GM19239 (cell line): ENCODE measurements at regions not wholly inside any gene's neighbourhood (a gene's known extent, or its start where the extent isn't known, plus 50 kb on each side); places are given as distances from the start of the nearest gene placed in this dataset.

Experiments
- DNase-seq: peaks from one replicate; pipeline ENCODE4 v3.0.0; 2011; ENCODE audit warnings: low spot score; ENCODE audit not compliant: insufficient read length
- FAIRE-seq: peaks from 2 replicates; lab custom pipeline; 2011; peaks lifted over from hg19 to GRCh38; lab: Jason Lieb, UNC

DNA sequence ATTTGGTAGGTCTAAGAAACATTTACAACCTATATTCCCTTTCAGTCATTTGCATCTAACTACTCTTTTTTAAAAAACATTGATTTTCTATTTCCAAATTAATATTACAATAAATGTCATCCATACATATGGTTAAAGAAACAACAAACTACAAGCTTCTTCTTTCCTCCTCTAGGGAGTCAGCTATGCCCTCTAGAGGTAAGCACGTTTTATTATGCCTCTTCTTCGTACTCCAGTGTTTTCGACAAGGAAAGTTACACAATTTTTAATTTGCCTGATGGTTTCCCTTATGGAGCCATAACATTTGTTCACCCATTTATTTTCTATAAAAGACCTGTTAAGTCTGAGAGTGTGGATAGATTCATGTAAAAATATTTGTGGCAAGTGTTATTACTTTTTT, 183.4 kb upstream of the CDH7 start:
- no peak for FAIRE-seq
- no peak for DNase-seq

DNA sequence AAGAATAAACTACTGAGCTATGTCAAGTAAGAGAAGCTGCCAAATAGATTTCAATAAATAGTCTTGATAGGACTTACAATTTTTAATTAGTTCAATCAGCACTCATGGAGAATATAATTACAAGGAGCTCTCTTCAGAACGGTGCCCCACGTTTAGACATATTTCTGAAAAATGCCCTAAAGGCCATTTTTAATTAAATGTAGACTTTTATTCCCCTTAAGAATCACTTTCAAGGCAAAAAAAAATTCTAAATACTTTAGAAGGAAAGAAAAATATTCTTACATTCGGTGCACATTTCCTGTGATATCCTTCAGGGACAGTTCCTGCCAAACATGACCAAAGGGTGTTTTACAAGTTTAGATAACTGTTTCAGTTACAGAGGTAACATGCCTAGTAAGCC, 202.5 kb upstream of the CDH7 start:
- FAIRE-seq (no peak), DNase-seq (no peak)

GRCh38 chr18:65547046-65547445, 203.8 kb upstream of the CDH7 start:
- DNase-seq (no peak), FAIRE-seq (no peak)

DNA sequence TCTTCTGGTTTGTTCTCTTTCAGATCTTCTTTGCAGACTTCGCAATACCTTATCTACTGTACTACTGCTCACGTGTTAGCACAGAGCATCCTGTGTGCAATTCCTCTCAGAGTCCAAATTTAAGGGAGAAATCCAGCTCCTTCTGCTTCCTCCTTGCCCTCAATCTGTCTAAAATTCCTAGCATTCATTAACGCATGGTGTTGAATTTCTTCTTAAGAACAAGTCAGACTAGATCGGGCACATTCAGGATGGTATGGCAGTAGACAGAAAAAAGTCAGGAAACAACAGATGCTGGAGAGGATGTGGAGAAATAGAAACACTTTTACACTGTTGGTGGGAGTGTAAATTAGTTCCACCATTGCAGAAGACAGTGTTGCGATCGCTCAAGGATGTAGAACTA, 206.1 kb upstream of the CDH7 start:
- FAIRE-seq (no peak), DNase-seq (no peak)

GRCh38 chr18:65527879-65528633, 222.8 kb upstream of the CDH7 start:
- no peak for DNase-seq
- no peak for FAIRE-seq

DNA sequence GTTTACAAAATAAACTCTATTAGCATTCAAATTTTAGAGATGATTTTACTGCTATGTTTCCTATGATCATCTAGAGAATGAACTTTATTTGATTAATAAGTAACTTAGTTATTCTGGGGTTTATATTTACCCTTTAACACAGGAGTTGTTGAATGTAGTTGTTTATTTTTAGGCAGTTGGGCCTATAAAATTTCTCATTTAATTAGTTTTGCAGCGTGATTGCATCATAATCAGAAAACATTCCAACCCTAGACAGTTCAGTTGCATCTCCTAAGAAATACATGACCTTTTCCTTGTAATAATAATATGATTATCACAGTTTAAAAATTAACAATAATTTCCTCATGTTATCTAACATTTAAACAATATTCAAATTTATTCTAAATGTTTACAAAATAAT, 224.7 kb upstream of the CDH7 start:
- FAIRE-seq: no peak

DNA sequence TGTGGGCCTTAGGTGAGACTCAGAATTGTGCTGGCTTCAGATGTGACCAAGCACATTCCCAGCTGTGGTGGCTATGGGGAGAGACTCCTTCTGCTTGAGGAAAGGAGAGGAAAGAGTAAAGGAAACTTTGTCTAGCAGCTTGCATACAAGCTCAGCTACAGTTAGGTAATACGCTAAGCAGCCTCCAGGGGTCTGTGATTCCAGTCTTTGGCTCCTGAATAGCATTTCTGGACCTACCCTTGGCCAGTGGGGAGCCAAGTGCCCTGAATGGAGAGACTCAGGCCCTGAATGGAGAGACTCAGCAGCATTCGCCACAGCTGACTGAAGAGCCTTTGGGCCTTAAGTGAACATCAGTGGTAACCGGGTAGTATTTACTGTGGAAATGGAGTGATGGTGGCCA, 227.4 kb upstream of the CDH7 start:
- DNase-seq (no peak), FAIRE-seq (no peak)

More for the DNA sequence above, 224.7 kb upstream of the CDH7 start:
- no peak for DNase-seq

GRCh38 chr18:65522907-65523306, 227.9 kb upstream of the CDH7 start:
- no peak for FAIRE-seq

DNA sequence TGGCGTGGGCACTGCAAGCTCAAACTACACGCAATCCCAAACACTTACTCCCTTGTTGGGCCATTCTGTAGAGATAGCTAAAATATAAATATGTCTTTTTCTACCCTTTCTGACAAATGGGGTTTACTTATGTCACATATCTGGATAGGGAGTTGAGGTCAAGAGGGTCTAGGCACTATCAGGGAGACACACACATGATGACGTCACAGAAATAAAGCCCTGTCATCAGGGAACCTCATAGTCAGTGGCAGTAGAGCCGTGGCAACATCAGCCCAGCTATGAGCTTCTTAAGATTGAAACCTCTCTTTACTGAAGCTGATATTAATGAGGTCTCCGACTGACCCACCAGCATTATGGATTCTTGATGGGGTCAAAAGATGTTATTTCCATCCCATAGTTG, 234.6 kb upstream of the CDH7 start:
- no peak for FAIRE-seq

More at GRCh38 chr18:65522907-65523306, 227.9 kb upstream of the CDH7 start:
- no peak for DNase-seq

DNA sequence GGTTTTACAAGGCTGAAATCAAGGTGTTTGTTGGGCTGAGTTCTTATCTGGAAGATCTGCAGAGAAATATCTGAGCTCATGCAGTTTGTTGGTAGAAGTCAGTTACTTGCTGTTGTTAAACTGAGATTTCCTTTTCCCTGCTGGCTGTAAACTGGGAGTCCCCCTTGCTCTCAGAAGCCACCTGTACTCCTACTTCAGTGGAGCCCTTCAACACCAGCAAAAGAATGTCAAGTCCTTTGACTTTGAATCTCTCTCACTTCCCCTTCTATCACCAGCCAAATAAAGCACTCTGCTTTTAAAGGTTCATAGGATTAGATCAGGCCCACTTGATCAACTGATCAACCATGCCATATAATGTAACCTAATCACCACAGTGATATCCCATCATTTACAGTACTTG, 252.2 kb upstream of the CDH7 start:
- no peak for FAIRE-seq
- DNase-seq: no peak

More for the DNA sequence above, 234.6 kb upstream of the CDH7 start:
- no peak for DNase-seq

DNA sequence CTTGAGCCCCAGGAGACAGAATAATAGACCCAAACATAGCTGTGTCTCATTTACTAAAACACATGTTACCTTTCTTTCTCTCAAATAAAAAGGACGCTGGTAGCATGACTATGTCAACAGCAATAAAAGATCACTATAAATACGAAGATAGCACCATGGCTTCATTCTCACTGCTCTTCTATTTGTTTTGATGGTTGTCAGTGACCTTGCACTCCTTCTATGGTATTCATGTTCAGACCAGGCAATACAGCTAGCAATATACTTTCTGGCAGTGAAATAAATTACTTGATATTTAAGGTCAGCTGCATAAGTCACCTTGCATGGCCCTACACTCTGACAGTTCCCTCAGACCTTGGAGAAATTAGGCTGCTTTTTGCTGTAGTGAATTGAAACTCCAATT, 263.2 kb upstream of the CDH7 start:
- DNase-seq: no peak
- no peak for FAIRE-seq

GRCh38 chr18:65477455-65477854, 273.4 kb upstream of the CDH7 start:
- FAIRE-seq (no peak), DNase-seq (no peak)

DNA sequence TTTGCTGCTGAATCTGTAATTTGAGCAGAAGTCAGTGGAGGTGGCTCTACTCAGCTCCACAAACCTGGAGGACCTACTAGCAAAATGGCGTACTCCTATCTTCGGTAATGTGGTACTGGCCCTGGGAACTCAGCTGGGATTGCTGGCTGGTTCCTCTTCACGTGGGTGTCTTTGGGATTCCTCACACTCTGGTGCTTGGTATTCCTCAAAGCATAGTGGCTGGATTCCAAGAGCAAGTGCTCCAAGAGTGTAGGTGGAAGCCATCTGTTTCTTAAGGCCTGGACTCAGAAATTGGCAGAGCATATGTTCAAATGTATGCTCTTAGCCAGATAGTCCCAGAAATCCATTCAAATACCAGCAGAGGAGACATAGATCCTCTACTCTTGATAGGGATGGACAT, 281.9 kb upstream of the CDH7 start:
- DNase-seq: no peak
- FAIRE-seq: no peak

GRCh38 chr18:65464361-65464760, 286.5 kb upstream of the CDH7 start:
- DNase-seq: no peak
- no peak for FAIRE-seq

GRCh38 chr18:65459741-65460140, 291.1 kb upstream of the CDH7 start:
- no peak for FAIRE-seq
- no peak for DNase-seq

DNA sequence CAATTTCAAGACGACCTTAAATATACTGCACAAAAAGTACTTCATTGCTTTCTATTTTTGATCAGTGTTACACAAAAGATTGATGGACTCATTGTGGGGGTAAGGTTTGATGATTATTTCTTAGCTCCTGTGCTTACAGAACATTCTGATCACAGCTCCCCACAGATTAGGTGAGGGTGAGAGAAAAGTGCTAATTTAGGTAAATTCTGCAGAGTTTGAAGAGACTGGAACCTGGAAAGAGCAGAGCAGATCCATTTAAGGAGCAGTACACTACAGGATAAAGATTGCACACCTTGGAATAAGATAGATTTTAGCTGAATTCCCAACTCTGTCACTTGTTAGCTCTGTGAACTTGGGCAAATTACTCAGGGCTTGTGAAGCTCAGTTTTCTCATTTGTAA, 291.9 kb upstream of the CDH7 start:
- FAIRE-seq: no peak
- DNase-seq: no peak

GRCh38 chr18:65439188-65439587, 311.6 kb upstream of the CDH7 start:
- no peak for FAIRE-seq

DNA sequence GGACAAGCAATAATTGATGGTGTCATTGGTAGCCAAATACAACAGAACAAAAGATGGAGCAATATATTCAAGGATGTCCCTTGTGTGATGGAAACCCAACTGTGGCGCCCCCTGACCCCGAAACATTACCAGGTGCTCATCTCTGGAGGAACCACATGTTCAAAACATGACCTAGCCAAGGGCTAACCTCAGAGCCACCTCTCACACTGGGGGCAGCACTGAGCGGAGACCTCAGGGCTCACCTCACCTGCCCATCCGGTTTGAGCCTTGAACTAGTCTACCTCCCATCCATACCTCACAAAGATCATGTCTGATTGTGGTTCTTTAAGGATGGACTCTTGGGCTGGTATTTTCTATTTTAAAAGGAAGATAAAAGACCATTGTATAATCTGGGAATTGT, 314.4 kb upstream of the CDH7 start:
- no peak for FAIRE-seq
- DNase-seq: no peak

More at GRCh38 chr18:65439188-65439587, 311.6 kb upstream of the CDH7 start:
- no peak for DNase-seq

DNA sequence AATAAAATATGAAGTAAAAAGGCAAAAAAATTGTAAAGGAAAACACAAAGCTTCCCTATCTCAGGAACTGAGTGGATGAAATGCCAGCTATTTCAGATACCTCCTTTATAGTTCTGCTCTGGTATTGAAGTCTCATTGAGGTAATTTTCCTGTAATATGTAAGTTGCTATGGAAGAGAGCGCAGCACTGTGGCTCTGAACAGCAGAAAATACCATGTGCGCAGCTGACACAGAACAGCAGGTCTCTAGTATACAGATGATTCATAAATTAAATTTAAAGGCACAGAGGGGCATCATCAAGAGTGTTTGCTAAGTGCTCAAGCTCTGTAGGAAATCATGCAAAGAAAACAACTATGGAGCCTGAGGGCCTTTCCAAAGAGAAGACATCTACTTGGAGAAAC, 315.3 kb upstream of the CDH7 start:
- no peak for FAIRE-seq

DNA sequence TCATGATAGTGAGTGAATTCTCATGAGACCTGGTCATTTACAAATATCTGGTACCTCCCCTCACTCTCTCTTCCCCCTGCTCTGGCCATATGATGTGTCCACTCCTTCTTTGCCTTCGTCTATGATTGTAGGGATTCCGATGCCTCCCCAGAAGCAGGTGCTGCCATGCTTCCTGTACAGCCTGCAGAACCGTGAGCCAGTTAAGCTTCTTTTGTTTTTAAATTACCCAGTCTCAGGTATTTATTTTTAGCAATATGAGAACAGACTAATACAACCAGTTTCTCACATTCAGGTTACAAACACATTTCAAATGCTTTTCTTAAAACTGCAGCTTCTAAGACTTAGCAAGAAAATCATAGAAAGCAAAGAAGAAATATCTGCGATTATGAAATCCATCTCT, 321.2 kb upstream of the CDH7 start:
- FAIRE-seq: no peak
- DNase-seq: no peak

More for the DNA sequence above, 315.3 kb upstream of the CDH7 start:
- no peak for DNase-seq

GRCh38 chr18:65425366-65425765, 325.4 kb upstream of the CDH7 start:
- FAIRE-seq: no peak

DNA sequence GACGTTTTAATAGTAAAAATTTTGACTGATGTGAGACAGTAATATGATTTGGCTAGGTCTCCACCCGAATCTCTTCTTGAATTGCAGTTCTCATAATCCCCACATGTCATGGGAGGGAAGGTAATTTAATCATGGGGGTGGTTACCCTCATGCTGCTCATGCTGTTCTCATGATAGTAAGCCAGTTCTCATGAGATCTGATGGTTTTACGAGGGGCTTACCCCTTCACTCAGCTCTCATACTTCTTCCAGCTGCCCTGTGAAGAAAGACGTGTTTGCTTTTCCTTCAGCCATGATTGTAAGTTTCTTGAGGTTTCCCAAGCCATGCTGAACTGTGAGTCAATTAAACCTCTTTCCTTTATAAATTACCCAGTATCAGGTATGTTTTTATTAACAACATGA, 327.0 kb upstream of the CDH7 start:
- DNase-seq: no peak
- no peak for FAIRE-seq

More at GRCh38 chr18:65425366-65425765, 325.4 kb upstream of the CDH7 start:
- DNase-seq: no peak
